ENCODE measurements at regions not wholly inside any gene's neighbourhood (a gene's known extent, or its start where the extent isn't known, plus 50 kb on each side); places are given as distances from the start of the nearest gene placed in this dataset.

GRCh38 chr17:54834086-54834485 lies 66.6 kb upstream of the TOM1L1 start:
- 94% methylated on average over 3 of the region's 3 CpGs for WGBS

DNA sequence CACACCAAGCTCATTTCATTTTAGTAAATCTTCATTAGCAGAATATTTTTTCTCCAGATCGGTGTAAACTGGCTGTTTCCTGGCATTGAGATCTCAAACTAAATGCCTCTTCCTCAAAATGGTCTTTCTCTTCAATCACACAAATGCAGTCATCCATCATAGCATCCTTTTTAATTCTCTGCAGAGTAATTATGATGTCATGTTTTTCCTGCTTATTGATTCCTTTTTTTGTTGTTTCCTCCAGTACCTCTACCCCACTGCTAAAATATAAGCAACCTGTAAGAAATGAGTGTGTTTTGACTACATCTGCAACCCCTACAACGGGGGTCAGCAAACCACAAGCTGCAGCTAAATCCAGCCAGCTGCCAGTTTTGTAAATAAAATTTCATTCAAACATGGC lies 65.6 kb upstream of the TOM1L1 start:
- peaks cover 17% of the 10 kb centered on the region for H3K9me3 ChIP-seq (ENCODE audit: insufficient read depth, low read depth, low read length)
- no peaks in the 10 kb centered on the region for H3K4me1 ChIP-seq (ENCODE audit: insufficient read depth, low read length)
- no peak overlapping the region for H3K4me3 ChIP-seq (ENCODE audit: low read length)
- 91% methylated on average over 2 of the region's 2 CpGs for WGBS
- no peaks in the 10 kb centered on the region for H3K36me3 ChIP-seq (ENCODE audit: insufficient read depth, low read length)
- no peak overlapping the region for H3K27ac ChIP-seq (ENCODE audit: low read depth, low read length)
- H3K9ac ChIP-seq (ENCODE audit: low read depth, low read length): no peak overlapping the region
- H3K27me3 ChIP-seq (ENCODE audit: insufficient read depth, low read length): no peaks in the 10 kb centered on the region

More at GRCh38 chr17:54834086-54834485, 66.6 kb upstream of the TOM1L1 start:
- Histone ChIP-seq H3K4me1 (ENCODE audit: insufficient read depth, low read length) (no peaks in the 10 kb centered on the region), H3K36me3 (ENCODE audit: insufficient read depth, low read length) (no peaks in the 10 kb centered on the region), H3K27ac (ENCODE audit: low read depth, low read length) (no peak overlapping the region), H3K4me3 (ENCODE audit: low read length) (no peak overlapping the region), H3K9me3 (ENCODE audit: insufficient read depth, low read depth, low read length) (peaks cover 17% of the 10 kb centered on the region), H3K27me3 (ENCODE audit: insufficient read depth, low read length) (no peaks in the 10 kb centered on the region), H3K9ac (ENCODE audit: low read depth, low read length) (no peak overlapping the region)

GRCh38 chr17:54836723-54837462 lies 63.8 kb upstream of the TOM1L1 start:
- WGBS: 93% methylated on average over 8 of the region's 11 CpGs
- Histone ChIP-seq H3K9me3 (ENCODE audit: insufficient read depth, low read depth, low read length) (peaks cover 17% of the 10 kb centered on the region), H3K36me3 (ENCODE audit: insufficient read depth, low read length) (no peaks in the 10 kb centered on the region), H3K4me1 (ENCODE audit: insufficient read depth, low read length) (no peaks in the 10 kb centered on the region), H3K4me3 (ENCODE audit: low read length) (no peak overlapping the region), H3K27me3 (ENCODE audit: insufficient read depth, low read length) (no peaks in the 10 kb centered on the region), H3K9ac (ENCODE audit: low read depth, low read length) (no peak overlapping the region), H3K27ac (ENCODE audit: low read depth, low read length) (no peak overlapping the region)

DNA sequence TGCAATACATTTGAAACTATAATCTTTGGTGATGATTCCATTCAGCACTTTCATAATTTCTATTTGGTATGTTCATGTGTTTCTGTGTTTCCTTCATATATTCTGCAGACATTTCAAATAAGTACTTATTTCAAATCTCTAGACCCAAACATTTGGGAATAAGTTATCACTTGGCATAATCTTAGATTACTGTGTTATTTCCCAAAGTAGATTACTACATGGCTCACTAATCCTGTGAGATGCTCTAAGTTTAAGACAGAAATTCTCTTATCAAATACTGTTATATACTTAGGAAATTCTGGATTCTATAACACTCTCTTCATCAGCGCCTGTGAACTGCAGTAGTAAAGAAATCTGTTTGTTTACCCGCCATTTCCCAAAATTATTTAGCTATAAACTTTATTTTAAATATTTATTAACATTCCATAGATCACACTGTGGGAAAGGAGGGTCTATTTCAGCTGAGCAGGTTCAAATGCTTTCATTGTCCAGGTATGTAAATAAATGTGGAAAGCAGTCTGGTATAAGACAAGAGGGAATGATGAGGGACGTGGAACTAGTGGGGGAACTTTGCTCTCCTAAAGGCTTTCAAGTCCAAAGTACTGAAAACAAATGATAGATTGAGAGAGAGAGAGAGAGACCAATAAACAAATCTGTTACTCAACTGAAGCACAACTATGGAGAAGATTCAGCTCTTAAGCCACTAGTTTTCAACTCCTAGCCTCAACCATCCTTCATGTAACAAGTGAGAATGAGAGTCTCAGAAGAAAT lies 61.8 kb upstream of the TOM1L1 start:
- Histone ChIP-seq H3K4me1 (ENCODE audit: insufficient read depth, low read length) (no peaks in the 10 kb centered on the region), H3K27me3 (ENCODE audit: insufficient read depth, low read length) (no peaks in the 10 kb centered on the region), H3K27ac (ENCODE audit: low read depth, low read length) (no peak overlapping the region), H3K9ac (ENCODE audit: low read depth, low read length) (no peak overlapping the region), H3K36me3 (ENCODE audit: insufficient read depth, low read length) (no peaks in the 10 kb centered on the region), H3K9me3 (ENCODE audit: insufficient read depth, low read depth, low read length) (peaks cover 17% of the 10 kb centered on the region), H3K4me3 (ENCODE audit: low read length) (no peak overlapping the region)
- 81% methylated on average over 1 of the region's 3 CpGs for WGBS

- no peaks in the 10 kb centered on the region for H3K27me3 ChIP-seq (ENCODE audit: insufficient read depth, low read length)
- peaks cover 17% of the 10 kb centered on the region for H3K9me3 ChIP-seq (ENCODE audit: insufficient read depth, low read depth, low read length)
- no peaks in the 10 kb centered on the region for H3K4me1 ChIP-seq (ENCODE audit: insufficient read depth, low read length)
- H3K9ac ChIP-seq (ENCODE audit: low read depth, low read length): no peak overlapping the region
- no peak overlapping the region for H3K27ac ChIP-seq (ENCODE audit: low read depth, low read length)
- 100% methylated on average over 1 of the region's 1 CpG for WGBS
- no peaks in the 10 kb centered on the region for H3K36me3 ChIP-seq (ENCODE audit: insufficient read depth, low read length)
- no peak overlapping the region for H3K4me3 ChIP-seq (ENCODE audit: low read length)
Measured at GRCh38 chr17:54839447-54839846, 61.2 kb upstream of the TOM1L1 start.

DNA sequence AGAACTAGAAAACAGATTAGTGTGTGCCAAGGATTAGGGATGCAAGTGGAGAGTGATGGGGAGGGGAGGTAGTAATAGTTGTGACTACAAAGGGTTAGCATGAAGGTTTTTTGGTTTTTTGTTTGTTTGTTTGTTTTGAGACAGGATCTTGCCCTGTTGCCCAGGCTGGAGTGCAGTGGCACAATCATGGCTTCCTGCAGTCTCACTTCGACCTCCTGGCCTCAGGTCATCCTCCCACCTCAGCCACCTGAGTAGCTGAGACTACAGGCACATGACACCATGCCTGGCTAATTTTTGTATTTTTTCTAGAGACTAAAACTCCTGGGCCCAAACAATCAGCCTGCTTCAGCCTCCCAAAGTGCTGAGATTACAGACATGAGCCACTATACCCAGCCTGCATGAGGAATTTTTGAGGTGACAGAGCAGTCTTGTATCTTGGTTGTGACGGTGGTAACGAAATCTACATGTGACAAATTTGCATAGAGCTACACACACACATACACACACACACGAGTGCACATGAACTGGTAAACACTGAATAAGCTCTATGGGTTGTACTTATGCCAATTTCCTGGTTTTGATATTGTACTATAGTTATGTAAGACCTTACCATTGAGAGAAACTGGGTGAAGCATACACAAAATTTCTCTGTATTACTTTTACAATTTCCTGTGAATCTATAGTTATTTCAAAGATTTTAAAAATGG lies 59.6 kb upstream of the TOM1L1 start:
- WGBS: 89% methylated on average over 4 of the region's 4 CpGs
- Histone ChIP-seq H3K4me3 (ENCODE audit: low read length) (no peak overlapping the region), H3K4me1 (ENCODE audit: insufficient read depth, low read length) (no peaks in the 10 kb centered on the region), H3K9ac (ENCODE audit: low read depth, low read length) (no peak overlapping the region), H3K27me3 (ENCODE audit: insufficient read depth, low read length) (no peaks in the 10 kb centered on the region), H3K9me3 (ENCODE audit: insufficient read depth, low read depth, low read length) (peaks cover 11% of the 10 kb centered on the region), H3K36me3 (ENCODE audit: insufficient read depth, low read length) (no peaks in the 10 kb centered on the region), H3K27ac (ENCODE audit: low read depth, low read length) (no peak overlapping the region)

GRCh38 chr17:54841656-54842055 lies 59.0 kb upstream of the TOM1L1 start:
- WGBS: 90% methylated on average over 2 of the region's 2 CpGs
- no peaks in the 10 kb centered on the region for H3K4me1 ChIP-seq (ENCODE audit: insufficient read depth, low read length)
- no peaks in the 10 kb centered on the region for H3K36me3 ChIP-seq (ENCODE audit: insufficient read depth, low read length)
- H3K27me3 ChIP-seq (ENCODE audit: insufficient read depth, low read length): no peaks in the 10 kb centered on the region
- no peak overlapping the region for H3K9ac ChIP-seq (ENCODE audit: low read depth, low read length)
- peaks cover 5% of the 10 kb centered on the region for H3K9me3 ChIP-seq (ENCODE audit: insufficient read depth, low read depth, low read length)
- no peak overlapping the region for H3K4me3 ChIP-seq (ENCODE audit: low read length)
- H3K27ac ChIP-seq (ENCODE audit: low read depth, low read length): no peak overlapping the region

GRCh38 chr17:54844233-54844632 lies 56.4 kb upstream of the TOM1L1 start:
- Histone ChIP-seq H3K9ac (ENCODE audit: low read depth, low read length) (no peak overlapping the region), H3K4me3 (ENCODE audit: low read length) (no peak overlapping the region), H3K36me3 (ENCODE audit: insufficient read depth, low read length) (no peaks in the 10 kb centered on the region), H3K9me3 (ENCODE audit: insufficient read depth, low read depth, low read length) (no peaks in the 10 kb centered on the region), H3K27me3 (ENCODE audit: insufficient read depth, low read length) (no peaks in the 10 kb centered on the region), H3K27ac (ENCODE audit: low read depth, low read length) (no peak overlapping the region), H3K4me1 (ENCODE audit: insufficient read depth, low read length) (no peaks in the 10 kb centered on the region)
- WGBS: 91% methylated on average over 5 of the region's 5 CpGs

GRCh38 chr17:54848368-54848987 lies 52.2 kb upstream of the TOM1L1 start:
- Histone ChIP-seq H3K9ac (ENCODE audit: low read depth, low read length) (no peak overlapping the region), H3K36me3 (ENCODE audit: insufficient read depth, low read length) (no peaks in the 10 kb centered on the region), H3K27me3 (ENCODE audit: insufficient read depth, low read length) (no peaks in the 10 kb centered on the region), H3K27ac (ENCODE audit: low read depth, low read length) (no peak overlapping the region), H3K4me3 (ENCODE audit: low read length) (no peak overlapping the region), H3K4me1 (ENCODE audit: insufficient read depth, low read length) (0 out of 2 replicates have a peak, but pooled peaks cover 7% of the 10 kb centered on the region), H3K9me3 (ENCODE audit: insufficient read depth, low read depth, low read length) (no peaks in the 10 kb centered on the region)
- 99% methylated on average over 2 of the region's 2 CpGs for WGBS

DNA sequence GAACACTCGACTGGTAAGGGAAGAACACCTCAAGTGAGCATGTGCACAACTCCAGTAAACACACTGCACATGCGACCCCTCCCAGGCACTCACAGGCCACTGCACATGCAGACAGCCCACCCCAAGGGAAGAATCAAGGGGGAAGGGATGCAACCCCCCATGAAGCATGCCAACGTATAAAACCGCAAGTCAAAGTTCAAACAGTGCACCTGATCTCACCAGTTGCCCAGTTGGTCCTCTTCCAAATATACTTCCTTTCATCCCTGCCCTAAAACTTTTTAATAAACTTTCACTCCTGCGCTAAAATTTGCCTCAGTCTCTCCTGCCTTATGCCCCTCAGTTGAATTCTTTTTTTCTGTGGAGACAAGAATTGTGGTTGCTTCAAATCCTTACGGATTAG lies 51.0 kb upstream of the TOM1L1 start:
- Histone ChIP-seq H3K27me3 (ENCODE audit: insufficient read depth, low read length) (no peaks in the 10 kb centered on the region), H3K9ac (ENCODE audit: low read depth, low read length) (no peak overlapping the region), H3K4me3 (ENCODE audit: low read length) (no peak overlapping the region), H3K27ac (ENCODE audit: low read depth, low read length) (no peak overlapping the region), H3K9me3 (ENCODE audit: insufficient read depth, low read depth, low read length) (no peaks in the 10 kb centered on the region), H3K36me3 (ENCODE audit: insufficient read depth, low read length) (no peaks in the 10 kb centered on the region), H3K4me1 (ENCODE audit: insufficient read depth, low read length) (0 out of 2 replicates have a peak, but pooled peaks cover 7% of the 10 kb centered on the region)
- 93% methylated on average over 6 of the region's 6 CpGs for WGBS
